ENCODE measurements at regions not wholly inside any gene's neighbourhood (a gene's known extent, or its start where the extent isn't known, plus 50 kb on each side); places are given as distances from the start of the nearest gene placed in this dataset.
A peak's percentile ranks its signal among the peaks of the same experiment; 100 is the strongest.

DNA sequence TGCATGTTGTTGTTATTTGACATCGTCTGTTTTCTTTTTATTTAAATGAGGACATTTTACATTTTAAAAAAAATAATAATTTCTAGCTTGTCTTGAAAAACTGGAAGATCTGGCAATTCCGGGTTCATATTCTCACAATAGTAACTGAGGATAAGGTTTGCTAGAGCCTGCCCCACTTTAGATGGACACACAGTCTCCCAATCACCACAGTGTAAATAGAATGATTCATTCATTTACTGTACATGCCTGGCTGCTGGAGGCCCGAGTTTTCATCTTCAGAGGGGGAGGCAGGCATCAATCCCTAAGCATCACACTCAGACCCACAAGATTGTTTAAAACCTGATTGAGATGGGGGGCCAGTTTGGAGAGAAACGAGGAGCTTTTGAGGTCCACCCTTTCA, 2039.7 kb upstream of the WWC1 start:
- intact Hi-C loops (cut with DNase I) = no loop called here
- H3K4me3 ChIP-seq = no peak overlapping the region
- no peaks in the 10 kb centered on the region for H3K4me1 ChIP-seq
- DNase-seq (no peak), ATAC-seq (no peak)
- H3K27me3 ChIP-seq = peaks cover 4% of the 10 kb centered on the region
- H3K36me3 ChIP-seq = no peaks in the 10 kb centered on the region
- no peak overlapping the region for H3K27ac ChIP-seq
- H3K9me3 ChIP-seq = no peaks in the 10 kb centered on the region
- TF ChIP-seq, protein P1, sequence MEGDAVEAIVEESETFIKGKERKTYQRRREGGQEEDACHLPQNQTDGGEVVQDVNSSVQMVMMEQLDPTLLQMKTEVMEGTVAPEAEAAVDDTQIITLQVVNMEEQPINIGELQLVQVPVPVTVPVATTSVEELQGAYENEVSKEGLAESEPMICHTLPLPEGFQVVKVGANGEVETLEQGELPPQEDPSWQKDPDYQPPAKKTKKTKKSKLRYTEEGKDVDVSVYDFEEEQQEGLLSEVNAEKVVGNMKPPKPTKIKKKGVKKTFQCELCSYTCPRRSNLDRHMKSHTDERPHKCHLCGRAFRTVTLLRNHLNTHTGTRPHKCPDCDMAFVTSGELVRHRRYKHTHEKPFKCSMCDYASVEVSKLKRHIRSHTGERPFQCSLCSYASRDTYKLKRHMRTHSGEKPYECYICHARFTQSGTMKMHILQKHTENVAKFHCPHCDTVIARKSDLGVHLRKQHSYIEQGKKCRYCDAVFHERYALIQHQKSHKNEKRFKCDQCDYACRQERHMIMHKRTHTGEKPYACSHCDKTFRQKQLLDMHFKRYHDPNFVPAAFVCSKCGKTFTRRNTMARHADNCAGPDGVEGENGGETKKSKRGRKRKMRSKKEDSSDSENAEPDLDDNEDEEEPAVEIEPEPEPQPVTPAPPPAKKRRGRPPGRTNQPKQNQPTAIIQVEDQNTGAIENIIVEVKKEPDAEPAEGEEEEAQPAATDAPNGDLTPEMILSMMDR (IDR thresholded peaks at IDR 0.05) = no peak

DNA sequence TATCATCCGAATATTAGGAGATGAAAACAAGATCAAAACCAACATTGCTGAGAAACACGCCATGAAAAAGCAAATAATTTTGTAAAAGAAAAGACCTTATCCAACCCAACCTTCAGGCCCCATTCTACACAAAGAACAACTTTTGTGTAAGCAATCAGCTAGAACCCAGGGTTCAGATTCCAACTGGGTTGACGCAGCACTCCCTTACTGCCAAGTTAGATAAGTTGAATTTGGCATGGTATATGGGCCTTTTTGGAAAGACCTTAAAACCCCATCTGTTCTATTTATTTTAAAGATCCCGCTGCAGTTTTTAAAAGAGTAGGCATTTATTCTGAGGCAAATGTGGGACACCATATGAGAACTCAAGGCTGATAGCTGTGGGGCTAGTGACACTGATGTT, 2033.8 kb upstream of the WWC1 start:
- Histone ChIP-seq H3K4me1 (no peaks in the 10 kb centered on the region), H3K36me3 (no peaks in the 10 kb centered on the region), H3K27me3 (peaks cover 8% of the 10 kb centered on the region), H3K9me3 (no peaks in the 10 kb centered on the region), H3K27ac (no peak overlapping the region), H3K4me3 (no peak overlapping the region)
- intact Hi-C loops (cut with DNase I) = no loop called here
- DNase-seq = no peak
- ATAC-seq = no peak
- TF ChIP-seq, protein P1 (IDR thresholded peaks at IDR 0.05) = no peak

DNA sequence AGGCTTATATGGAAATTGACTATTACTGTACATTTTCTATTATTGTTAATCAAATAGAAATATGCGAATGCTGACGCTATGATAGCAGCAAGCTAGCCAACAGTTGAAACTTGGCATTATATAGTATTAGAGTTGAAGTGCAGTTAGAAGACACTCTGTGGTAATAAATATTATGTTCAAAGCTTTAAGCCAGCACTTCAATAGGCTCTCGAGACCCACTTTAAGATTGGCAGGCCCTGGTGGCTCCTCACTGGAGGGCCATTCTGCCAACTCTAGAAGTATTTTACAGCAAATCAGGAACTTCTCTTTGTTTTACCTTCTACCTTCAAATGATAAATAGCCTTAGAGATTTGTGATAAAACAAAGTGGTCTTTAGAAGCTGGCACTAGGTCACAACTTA, 2029.0 kb upstream of the WWC1 start:
- DNase-seq (no peak), ATAC-seq (peak; percentile 79)
- Histone ChIP-seq H3K4me3 (no peak overlapping the region), H3K27ac (no peak overlapping the region), H3K36me3 (no peaks in the 10 kb centered on the region), H3K9me3 (no peaks in the 10 kb centered on the region), H3K4me1 (no peaks in the 10 kb centered on the region), H3K27me3 (peaks cover 8% of the 10 kb centered on the region)
- intact Hi-C loops (cut with DNase I) = no loop called here
- TF ChIP-seq, protein P1 (IDR thresholded peaks at IDR 0.05) = no peak

DNA sequence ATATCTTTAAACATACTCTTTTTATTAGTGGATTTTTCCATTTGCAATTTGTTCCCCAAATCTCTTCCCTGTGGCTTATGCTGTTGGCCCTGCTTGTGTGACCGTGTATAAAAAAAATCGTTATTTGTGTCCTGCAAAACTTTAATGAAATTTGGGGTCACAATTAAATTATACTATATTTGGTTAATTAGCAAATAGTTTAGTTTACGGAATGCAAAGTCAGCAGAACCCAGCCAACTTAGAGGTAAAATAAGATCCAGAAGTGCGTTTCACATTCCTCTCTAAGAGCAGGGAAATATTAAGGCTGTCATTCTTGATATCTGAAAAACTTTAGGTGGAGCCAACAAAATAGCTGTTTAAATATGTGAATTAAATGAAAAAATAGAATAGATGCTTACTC, 2023.5 kb upstream of the WWC1 start:
- Histone ChIP-seq H3K36me3 (no peaks in the 10 kb centered on the region), H3K9me3 (no peaks in the 10 kb centered on the region), H3K4me1 (no peaks in the 10 kb centered on the region), H3K27me3 (no peaks in the 10 kb centered on the region), H3K4me3 (no peak overlapping the region), H3K27ac (no peak overlapping the region)
- ATAC-seq = no peak
- intact Hi-C loops (cut with DNase I) = no loop called here
- TF ChIP-seq, protein P1 (IDR thresholded peaks at IDR 0.05) = no peak
- no peak for DNase-seq

DNA sequence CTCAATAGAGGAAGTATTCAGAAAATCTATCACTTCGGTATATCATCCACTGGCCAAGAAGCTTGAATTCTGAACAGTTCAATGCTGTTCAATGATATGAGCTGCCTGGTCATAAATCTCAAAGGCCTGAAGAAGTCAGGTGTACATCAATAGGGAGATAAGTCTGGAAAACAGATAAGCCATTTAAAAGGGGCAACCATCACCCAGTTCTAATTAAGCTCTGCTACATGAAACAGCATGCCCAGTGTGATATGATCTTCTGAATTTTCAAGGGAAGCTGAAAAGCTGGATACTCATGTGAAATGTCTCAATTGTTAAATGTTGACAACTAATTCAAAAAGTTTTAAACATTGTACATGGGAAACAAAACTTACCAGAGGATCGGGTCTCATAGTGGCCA, 2020.7 kb upstream of the WWC1 start:
- ATAC-seq = no peak
- H3K4me3 ChIP-seq = no peak overlapping the region
- DNase-seq = no peak
- H3K9me3 ChIP-seq = no peaks in the 10 kb centered on the region
- H3K36me3 ChIP-seq = no peaks in the 10 kb centered on the region
- TF ChIP-seq, protein P1 (IDR thresholded peaks at IDR 0.05) = no peak
- H3K4me1 ChIP-seq = no peaks in the 10 kb centered on the region
- H3K27me3 ChIP-seq = no peaks in the 10 kb centered on the region
- no peak overlapping the region for H3K27ac ChIP-seq
- intact Hi-C loops (cut with DNase I) = no loop called here

DNA sequence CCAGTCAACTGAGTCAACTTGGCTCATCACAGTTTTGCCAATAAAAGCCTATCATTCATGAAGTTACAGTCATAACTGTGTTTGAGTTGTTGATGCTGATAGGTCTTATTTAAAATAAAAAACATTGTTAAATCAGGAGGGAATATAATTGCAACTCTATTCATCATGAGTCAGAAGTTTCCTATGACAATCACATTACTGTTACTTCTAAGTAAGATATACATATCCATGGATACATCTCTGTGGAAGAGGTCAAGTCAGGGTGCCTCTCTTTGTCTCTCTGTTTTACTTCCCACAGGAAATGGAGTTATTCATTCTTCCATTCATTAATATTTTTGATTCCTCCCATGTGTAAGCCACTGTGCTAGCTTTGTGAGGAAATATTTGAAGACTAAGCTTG, 2015.4 kb upstream of the WWC1 start:
- Histone ChIP-seq H3K9me3 (no peaks in the 10 kb centered on the region), H3K27me3 (no peaks in the 10 kb centered on the region), H3K4me1 (no peaks in the 10 kb centered on the region), H3K36me3 (no peaks in the 10 kb centered on the region), H3K27ac (no peak overlapping the region), H3K4me3 (no peak overlapping the region)
- ATAC-seq = no peak
- intact Hi-C loops (cut with DNase I) = no loop called here
- TF ChIP-seq, protein P1 (IDR thresholded peaks at IDR 0.05) = no peak
- DNase-seq = no peak

Data from upper lobe of right lung (tissue), 1 donor.